ENCODE measurements at regions not wholly inside any gene's neighbourhood (a gene's known extent, or its start where the extent isn't known, plus 50 kb on each side); places are given as distances from the start of the nearest gene placed in this dataset.

DNA sequence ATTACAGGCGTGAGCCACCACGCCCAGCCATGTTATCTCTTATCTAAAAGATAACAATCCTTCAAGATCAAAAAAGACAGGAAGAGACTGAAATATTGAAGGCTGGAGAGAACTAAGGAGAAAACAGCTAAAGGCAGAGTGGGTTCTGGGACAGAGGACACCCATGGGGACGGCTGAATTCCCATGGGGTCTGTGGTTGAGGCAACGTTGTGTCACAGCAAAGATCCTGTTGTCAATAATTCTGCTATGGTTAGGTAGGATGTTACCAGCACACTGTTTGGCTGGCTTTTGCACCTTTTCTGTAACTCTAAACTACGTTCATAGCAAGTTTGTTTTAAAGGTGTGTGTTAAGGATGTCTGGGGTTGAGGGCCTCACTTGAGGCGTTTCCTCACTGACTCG lies 137.7 kb upstream of the APCDD1 start:
- TF ChIP-seq EZH2 (IDR thresholded peaks at IDR 0.05; ENCODE audit: borderline replicate concordance, insufficient read depth, low read length, poor library complexity, severe bottlenecking): no peak
- no peak for TF ChIP-seq POLR2AphosphoS5 (IDR thresholded peaks at IDR 0.05)
- TF ChIP-seq, protein P1, sequence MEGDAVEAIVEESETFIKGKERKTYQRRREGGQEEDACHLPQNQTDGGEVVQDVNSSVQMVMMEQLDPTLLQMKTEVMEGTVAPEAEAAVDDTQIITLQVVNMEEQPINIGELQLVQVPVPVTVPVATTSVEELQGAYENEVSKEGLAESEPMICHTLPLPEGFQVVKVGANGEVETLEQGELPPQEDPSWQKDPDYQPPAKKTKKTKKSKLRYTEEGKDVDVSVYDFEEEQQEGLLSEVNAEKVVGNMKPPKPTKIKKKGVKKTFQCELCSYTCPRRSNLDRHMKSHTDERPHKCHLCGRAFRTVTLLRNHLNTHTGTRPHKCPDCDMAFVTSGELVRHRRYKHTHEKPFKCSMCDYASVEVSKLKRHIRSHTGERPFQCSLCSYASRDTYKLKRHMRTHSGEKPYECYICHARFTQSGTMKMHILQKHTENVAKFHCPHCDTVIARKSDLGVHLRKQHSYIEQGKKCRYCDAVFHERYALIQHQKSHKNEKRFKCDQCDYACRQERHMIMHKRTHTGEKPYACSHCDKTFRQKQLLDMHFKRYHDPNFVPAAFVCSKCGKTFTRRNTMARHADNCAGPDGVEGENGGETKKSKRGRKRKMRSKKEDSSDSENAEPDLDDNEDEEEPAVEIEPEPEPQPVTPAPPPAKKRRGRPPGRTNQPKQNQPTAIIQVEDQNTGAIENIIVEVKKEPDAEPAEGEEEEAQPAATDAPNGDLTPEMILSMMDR (IDR thresholded peaks at IDR 0.05; ENCODE audit: poor library complexity, severe bottlenecking): no peak
- TF ChIP-seq RAD21 (conservative IDR thresholded peaks at IDR 0.05): no peak
- TF ChIP-seq EP300 (conservative IDR thresholded peaks at IDR 0.05; ENCODE audit: poor library complexity, severe bottlenecking): no peak
